ENCODE measurements at regions not wholly inside any gene's neighbourhood (a gene's known extent, or its start where the extent isn't known, plus 50 kb on each side); places are given as distances from the start of the nearest gene placed in this dataset.

DNA sequence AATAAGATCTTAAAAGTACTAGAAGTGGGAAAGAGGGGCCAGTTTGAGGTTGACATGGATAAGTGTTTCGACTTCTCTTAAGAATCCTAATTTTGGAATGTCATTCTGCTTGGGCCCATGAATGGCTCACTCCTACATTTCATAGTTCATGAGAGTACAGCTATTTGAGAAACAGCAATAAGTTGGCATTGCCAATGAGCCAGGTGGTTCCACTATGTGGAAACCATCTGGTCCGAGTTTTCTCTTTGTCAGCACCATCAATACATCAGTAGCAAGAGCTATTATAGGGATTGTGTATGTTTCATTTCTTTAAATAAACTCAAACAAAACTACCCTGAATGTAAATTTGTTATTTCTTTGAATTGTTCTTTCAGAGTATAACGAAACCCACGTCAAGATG is 78.1 kb upstream of the NEBL start:
- DNase-seq (ENCODE audit: low spot score): no peak

DNA sequence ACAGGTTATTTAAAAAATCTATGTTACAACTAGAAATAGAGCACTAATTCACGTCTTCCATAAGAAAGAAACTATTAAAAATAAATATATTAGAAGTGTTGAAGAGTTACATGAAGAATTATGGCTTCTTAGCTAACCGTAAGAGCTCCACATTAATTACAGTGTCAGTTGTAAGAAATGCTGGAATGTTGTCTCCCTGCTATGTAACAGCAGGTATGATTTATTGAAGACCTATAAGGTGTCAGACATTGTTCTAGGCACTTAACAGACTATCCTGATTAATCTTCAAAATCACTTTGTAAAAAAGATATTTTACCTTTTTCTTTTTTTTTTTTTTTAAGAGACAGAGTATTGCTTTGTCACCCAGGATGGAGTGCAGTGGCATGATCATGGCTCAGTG is 75.8 kb upstream of the NEBL start:
- DNase-seq (ENCODE audit: low spot score): no peak

DNA sequence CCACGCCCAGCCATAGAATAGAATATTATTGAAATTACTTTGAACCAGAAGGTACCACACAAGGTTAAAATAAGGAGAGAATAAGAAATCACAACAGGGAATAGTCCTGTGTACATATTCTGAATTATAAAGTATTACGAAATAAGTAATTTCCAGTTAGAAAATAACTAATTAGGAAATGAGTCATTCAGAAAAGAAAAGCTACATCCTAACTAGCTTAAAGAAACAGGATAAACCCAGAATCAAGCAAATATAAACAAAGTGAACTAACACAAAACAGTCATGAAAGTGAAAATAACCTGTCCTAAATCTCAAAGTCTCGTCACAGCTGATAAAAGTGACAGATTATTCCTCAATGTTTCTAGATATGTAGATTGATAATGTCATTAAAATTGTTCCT is 74.8 kb upstream of the NEBL start:
- no peak for DNase-seq (ENCODE audit: low spot score)

- DNase-seq (ENCODE audit: low spot score): no peak
Measured at GRCh38 chr10:20970708-20971107, 73.6 kb upstream of the NEBL start.

DNA sequence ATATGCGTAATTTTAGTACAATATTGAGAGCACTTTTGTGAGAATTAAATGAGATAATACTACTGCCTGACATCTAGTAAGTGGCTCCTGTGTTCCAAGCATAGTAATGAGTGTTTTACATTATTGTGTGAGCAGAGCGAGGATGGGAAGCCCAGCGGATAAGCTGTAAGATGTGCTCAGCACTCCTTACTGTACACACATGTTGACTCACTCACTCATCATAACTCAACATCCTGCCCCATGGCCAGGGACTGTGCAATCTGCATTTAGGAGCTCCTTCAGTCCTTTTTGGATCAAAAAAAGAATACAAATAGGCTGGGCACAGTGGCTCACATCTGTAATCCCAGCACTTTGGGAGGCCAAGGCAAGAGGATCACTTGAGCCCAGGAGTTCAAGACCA is 72.9 kb upstream of the NEBL start:
- no peak for DNase-seq (ENCODE audit: low spot score)

DNA sequence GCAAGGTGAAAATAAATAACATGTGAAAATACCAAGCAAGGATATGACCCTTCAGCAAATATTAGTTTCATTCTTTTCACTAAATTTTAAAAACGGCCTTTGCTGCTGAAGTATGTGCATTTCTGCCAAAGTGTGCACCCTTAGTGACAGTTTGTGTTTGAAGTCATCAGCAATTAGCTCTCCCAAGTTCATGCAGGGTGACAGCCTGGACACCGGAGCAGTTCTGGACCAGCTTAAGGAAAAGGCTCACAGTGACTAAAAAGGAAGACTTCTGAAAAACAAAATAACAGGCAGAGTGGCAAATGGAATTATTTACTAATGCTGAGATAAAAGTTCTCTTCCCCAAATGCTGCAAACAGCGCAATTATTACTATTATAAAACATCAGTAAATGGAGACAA is 69.3 kb upstream of the NEBL start:
- no peak for DNase-seq (ENCODE audit: low spot score)

DNA sequence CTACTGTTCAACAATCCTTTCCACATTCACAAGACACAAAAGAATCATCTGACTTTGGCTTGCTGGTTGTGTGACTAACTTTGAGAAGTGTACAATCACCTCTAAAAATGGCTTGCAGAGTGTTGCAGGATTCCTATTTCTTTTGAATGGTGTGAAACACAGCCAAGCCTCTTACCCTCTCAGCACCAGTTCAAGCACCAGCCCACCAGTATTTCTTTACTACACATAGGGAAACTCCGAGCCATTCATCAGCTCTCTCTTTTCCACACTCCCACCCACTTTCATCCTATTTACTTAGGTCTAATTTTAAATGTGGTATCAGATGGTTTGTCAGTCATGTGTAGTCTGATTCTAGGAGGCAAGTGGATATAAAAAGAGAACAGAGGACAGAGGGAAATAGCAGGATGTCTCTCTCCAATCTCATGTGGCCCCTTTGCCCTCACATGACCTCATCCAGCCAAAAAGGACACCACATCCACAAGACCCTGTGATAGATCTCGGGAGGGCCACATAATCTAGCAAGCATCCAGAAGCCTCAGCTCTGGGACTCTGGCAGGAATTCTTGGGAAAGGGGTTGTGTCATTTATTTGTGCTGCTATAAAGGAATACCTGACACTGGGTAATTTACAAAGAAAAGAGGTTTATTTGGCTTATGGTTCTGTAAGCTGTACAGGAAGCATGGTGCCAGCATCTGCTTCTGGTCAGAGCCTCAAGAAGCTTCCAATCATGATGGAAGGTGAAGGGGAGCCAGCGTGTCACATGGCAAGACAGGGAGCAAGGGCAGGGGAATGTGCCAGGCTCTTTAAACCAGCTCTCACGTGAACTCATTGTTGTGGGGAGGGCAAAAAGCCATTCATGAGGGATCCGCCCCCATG is 66.8 kb upstream of the NEBL start:
- no peak for DNase-seq (ENCODE audit: low spot score)

DNA sequence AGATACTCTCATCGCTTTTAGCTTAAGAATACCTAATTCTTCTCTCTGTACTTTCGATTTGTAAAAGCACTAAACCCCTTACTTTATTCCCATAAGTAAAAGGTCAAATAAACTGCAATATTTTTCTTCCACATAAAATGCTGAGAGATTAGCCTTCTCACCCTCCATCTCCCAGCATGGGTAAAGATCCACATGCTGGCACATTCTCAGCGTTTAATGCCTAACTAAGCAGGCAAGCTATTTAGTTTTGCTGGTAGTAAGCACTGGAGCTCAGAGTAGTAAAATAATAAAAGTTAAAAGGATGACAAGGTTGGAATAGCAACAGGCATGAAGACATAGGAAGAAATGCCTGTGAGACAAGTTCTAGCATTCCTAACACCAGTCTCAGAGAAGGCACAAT is 65.9 kb upstream of the NEBL start:
- no peak for DNase-seq (ENCODE audit: low spot score)

GRCh38 chr10:20962165-20962564 is 65.1 kb upstream of the NEBL start:
- DNase-seq (ENCODE audit: low spot score): no peak

DNA sequence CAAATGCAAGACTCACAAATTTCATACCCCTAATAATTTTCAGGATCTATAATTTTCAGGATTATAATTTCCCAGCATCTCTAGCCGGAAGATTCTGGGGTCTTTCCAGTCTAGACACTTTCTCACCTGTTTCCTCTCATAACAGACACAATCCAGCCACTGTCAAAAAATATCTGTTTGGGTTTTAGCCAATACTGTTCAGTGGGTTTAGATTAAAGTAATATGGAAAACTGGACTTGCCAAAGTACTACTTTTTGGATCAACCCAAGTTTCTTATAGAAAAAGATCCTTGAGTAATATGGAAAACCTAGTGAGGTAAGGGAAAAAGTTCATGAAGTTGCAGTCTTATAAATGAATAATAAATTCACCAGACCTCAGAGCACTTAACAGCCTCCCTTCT is 62.1 kb upstream of the NEBL start:
- DNase-seq (ENCODE audit: low spot score): no peak

- DNase-seq (ENCODE audit: low spot score): no peak
Measured at GRCh38 chr10:20958764-20959163, 61.7 kb upstream of the NEBL start.

- DNase-seq (ENCODE audit: low spot score): no peak
Measured at GRCh38 chr10:20958225-20958624, 61.1 kb upstream of the NEBL start.

GRCh38 chr10:20957744-20958143 is 60.6 kb upstream of the NEBL start:
- DNase-seq (ENCODE audit: low spot score): no peak

DNA sequence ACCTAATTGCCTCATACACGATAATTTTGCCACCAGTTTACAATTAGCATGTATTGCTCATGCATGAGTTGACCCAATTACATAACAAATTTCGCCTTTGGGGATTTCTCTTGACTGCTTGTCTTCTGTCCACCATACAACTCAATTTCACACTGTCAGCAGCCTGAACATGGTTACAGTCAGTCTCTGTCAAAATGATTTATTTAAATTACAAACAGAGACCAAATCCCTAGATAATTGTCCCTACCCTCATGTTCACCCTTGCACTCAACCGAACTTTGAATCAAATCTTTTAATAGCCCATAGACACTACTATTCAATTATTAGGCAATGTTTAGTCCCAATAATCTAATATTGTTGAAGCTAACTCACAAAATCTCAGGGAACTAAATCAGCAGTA is 59.7 kb upstream of the NEBL start:
- DNase-seq (ENCODE audit: low spot score): no peak

GRCh38 chr10:20955355-20955893 is 58.3 kb upstream of the NEBL start:
- DNase-seq (ENCODE audit: low spot score): no peak

GRCh38 chr10:20954519-20954918 is 57.4 kb upstream of the NEBL start:
- no peak for DNase-seq (ENCODE audit: low spot score)

DNA sequence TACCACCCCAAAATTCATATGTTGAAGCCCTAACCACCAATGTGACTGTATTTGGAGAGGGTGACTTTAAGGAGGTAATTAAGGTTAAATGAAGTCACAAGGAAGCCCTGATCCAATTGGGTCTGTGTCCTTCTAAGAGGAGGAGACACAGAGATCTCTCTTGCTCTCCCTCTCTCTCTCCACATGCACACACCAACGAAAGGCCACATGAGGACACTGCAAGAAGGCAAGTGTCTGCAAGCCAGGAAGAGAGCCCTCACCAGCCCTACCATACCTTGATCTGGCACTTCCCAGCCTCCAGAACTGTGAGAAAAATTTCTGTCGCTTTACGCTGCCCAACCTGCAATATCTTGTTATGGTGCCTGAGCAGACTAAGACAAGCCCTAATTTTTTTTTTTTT is 56.0 kb upstream of the NEBL start:
- DNase-seq (ENCODE audit: low spot score): no peak

- DNase-seq (ENCODE audit: low spot score): no peak
Measured at GRCh38 chr10:20949967-20950366, 52.9 kb upstream of the NEBL start.

GRCh38 chr10:20948686-20949327 is 51.7 kb upstream of the NEBL start:
- DNase-seq (ENCODE audit: low spot score): no peak

Data from SW480 (cell line).